Muscle layer of colon (tissue), 2 donors: ENCODE measurements at regions not wholly inside any gene's neighbourhood (a gene's known extent, or its start where the extent isn't known, plus 50 kb on each side); places are given as distances from the start of the nearest gene placed in this dataset.
"Not testable (repeated sequence)": the region's sequence is repeated elsewhere in the genome, so short reads cannot be mapped to it uniquely, and the experiment has no call there.

Experiments
- H3K27ac ChIP-seq: one replicate; pipeline ENCODE4 v1.7.0; 2013; ENCODE audit warnings: low read depth, mild to moderate bottlenecking, low read length, moderate library complexity
- H3K27me3 ChIP-seq, 2 donors: one replicate each; pipeline ENCODE4 v1.7.0; 2013; ENCODE audit warnings: low read length in 2 of 2, mild to moderate bottlenecking in 2 of 2; ENCODE audit not compliant: insufficient read depth in 2 of 2, control insufficient read depth in 1 of 2
- H3K36me3 ChIP-seq: one replicate; pipeline ENCODE4 v1.7.0; 2013; ENCODE audit warnings: mild to moderate bottlenecking, low read length; ENCODE audit not compliant: insufficient read depth
- H3K4me1 ChIP-seq: one replicate; pipeline ENCODE4 v1.7.0; 2013; ENCODE audit warnings: mild to moderate bottlenecking, low read length; ENCODE audit not compliant: insufficient read depth
- H3K4me3 ChIP-seq, 2 donors: one replicate each; pipeline ENCODE4 v1.7.0; 2013; ENCODE audit warnings: low read length in 2 of 2, low read depth in 1 of 2, mild to moderate bottlenecking in 1 of 2, moderate library complexity in 1 of 2
- H3K9ac ChIP-seq: one replicate; pipeline ENCODE4 v1.7.0; 2013; ENCODE audit warnings: low read length
- H3K9me3 ChIP-seq: one replicate; pipeline ENCODE4 v1.7.0; 2013; ENCODE audit warnings: mild to moderate bottlenecking, low read length
- donor health status: abdominal sarcoma.
- donor health status: Adenocarcinoma of cecum.

- H3K4me1 ChIP-seq, H3K27me3 ChIP-seq, H3K9ac ChIP-seq, H3K9me3 ChIP-seq, H3K27ac ChIP-seq, H3K4me3 ChIP-seq, H3K36me3 ChIP-seq: not testable (repeated sequence)
These were observed 606.7 kb downstream of the TMEM121 start for GRCh38 chr14:106133126-106133525.

DNA sequence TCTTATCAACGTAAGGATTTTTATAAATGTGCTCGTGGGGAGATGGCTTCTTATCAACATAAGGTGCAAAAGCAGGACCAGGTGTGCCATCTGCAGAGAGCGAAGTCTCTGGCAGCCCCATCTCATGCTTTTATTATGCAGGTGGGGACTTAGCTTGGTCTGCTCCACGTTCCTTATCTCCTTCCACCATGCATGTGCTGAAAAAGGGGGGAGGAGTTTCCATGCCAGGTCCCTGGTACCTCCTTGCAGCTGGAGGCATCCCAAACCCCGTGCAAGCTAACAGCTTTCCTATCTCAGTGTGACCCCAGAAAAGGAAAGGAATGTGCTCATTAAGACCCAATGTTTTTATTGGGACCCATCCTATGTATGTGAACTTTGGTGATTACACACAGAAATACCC, 608.5 kb downstream of the TMEM121 start:
- H3K36me3 ChIP-seq = no peaks in the 10 kb centered on the region
- H3K9me3 ChIP-seq = no peaks in the 10 kb centered on the region
- H3K27ac ChIP-seq = no peak overlapping the region
- no peaks in the 10 kb centered on the region for H3K27me3 ChIP-seq
- no peaks in the 10 kb centered on the region for H3K4me1 ChIP-seq
- H3K9ac ChIP-seq = no peak overlapping the region
- no peak overlapping the region for H3K4me3 ChIP-seq

DNA sequence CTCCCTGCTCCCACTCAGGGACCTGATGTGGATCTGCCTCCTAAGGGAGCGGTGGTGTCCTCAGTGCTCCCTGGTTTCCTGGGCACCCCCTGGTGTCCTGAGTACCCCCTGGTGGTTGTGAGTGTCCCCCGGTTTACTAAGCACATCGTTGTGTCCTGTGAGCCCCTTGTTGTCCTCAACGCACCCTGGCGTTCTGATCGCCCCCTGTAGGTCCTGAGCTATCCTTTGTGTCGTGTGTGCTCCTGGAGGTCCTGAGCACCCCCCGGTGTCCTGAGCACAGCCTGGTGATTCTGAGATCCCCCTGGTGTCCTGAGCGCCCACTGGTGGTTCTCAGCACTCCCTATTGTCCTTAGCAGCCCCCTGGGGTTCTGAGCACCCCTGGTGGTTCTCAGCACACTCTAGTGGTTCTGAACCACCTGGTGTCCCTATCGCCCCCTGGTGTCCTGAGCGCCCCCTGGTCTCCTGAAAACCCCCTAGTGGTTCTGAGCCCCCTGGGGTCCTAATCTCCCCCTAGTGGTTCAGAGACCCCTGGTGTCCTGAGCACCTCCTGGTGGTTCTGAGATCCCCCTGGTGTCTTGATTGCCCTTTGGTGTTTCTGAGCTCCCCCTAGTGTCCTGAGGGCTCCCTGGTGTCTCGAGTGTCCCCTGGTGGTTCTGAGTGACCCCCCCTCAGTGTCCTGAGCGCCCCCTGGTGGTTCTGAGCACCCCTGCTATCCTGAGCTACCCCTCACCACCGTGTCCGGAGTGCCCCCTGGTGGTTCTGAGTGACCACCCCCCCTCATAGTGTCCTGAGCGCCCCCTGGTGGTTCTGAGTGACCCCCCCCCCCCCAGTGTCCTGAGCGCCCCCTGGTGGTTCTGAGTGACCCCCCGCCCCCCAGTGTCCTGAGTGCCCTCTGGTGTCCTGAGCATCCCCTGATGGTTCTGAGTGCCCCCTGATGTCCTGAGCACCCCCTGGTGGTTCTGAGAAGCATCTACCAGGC, 615.1 kb downstream of the TMEM121 start:
- Histone ChIP-seq H3K27me3 (no peaks in the 10 kb centered on the region), H3K4me1 (no peaks in the 10 kb centered on the region), H3K27ac (no peak overlapping the region), H3K9ac (no peak overlapping the region), H3K9me3 (no peaks in the 10 kb centered on the region), H3K36me3 (no peaks in the 10 kb centered on the region), H3K4me3 (no peak overlapping the region)

DNA sequence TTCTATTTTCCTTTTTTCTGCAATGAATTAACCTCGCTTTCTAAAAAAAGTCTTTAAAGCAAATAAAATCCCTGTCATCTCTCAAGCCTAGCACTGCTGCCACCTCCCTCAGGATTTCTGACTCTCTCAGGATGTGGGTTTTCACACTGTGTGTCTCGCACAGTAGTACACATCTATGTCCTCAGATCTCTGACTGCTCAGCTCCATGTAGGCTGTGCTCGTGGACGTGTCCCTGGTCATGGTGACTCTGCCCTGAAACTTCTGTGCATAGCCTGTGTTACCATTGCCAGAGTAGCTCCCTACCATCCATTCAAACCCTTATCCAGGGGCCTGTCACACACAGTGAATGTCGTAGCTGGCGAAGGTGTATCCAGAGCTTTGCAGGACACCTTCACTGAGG, 619.3 kb downstream of the TMEM121 start:
- not testable (repeated sequence) for H3K9me3 ChIP-seq

DNA sequence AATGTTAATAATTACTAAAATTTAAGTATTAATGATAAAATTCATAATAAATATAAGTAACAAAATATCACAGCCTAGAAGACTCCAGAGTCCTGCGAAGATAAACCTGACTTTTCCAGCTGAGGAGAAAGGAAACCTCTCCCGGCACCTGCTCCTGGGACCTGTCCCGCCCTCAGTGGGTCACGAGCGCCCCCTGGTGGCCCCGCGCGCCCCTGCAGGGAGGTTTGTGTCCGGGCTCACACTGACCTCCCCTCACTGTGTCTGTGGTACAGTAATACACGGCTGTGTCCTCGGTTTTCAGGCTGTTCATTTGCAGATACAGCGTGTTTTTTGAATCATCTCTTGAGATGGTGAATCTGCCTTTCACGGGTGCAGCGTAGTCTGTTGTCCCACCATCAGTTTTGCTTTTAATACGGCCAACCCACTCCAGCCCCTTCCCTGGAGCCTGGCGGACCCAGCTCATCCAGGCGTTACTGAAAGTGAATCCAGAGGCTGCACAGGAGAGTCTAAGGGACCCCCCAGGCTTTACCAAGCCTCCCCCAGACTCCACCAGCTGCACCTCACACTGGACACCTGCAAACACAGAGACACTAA, 627.1 kb downstream of the TMEM121 start:
- not testable (repeated sequence) for H3K9ac ChIP-seq, H3K27me3 ChIP-seq, H3K27ac ChIP-seq, H3K4me3 ChIP-seq, H3K36me3 ChIP-seq, H3K4me1 ChIP-seq, H3K9me3 ChIP-seq

More for the DNA sequence above, 619.3 kb downstream of the TMEM121 start:
- H3K27ac ChIP-seq, H3K27me3 ChIP-seq, H3K36me3 ChIP-seq, H3K4me3 ChIP-seq, H3K4me1 ChIP-seq, H3K9ac ChIP-seq: not testable (repeated sequence)

- Histone ChIP-seq H3K27ac (no peak overlapping the region), H3K36me3 (no peaks in the 10 kb centered on the region), H3K4me3 (no peak overlapping the region), H3K9ac (no peak overlapping the region), H3K4me1 (no peaks in the 10 kb centered on the region), H3K9me3 (no peaks in the 10 kb centered on the region), H3K27me3 (peaks cover 0 to 7% of the 10 kb centered on the region in 2 donors)
These were observed 636.9 kb downstream of the TMEM121 start for GRCh38 chr14:106163316-106163715.

GRCh38 chr14:106163812-106164211, 637.4 kb downstream of the TMEM121 start:
- not testable (repeated sequence) for H3K4me3 ChIP-seq, H3K27ac ChIP-seq, H3K27me3 ChIP-seq, H3K9me3 ChIP-seq, H3K4me1 ChIP-seq, H3K9ac ChIP-seq, H3K36me3 ChIP-seq

DNA sequence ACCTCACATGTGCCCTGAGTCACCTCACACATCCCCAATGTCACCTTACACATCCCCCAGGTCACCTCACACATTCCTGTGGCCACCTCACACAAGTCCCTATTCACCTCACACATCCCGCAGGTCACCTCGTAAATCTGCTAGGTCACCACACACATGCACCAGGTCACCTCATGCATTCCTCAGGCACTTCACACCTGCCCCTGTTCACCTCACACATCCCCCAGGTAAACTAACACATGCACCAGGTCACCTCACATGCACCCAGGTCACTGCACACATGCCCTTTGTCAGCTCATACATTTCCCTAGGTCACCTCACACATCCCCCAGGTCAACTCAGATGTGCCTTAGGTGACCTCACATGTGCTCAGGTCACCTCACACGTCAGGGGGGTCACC, 639.8 kb downstream of the TMEM121 start:
- Histone ChIP-seq H3K27me3 (peaks cover 0 to 11% of the 10 kb centered on the region in 2 donors), H3K9ac (no peak overlapping the region), H3K4me3 (no peak overlapping the region)

DNA sequence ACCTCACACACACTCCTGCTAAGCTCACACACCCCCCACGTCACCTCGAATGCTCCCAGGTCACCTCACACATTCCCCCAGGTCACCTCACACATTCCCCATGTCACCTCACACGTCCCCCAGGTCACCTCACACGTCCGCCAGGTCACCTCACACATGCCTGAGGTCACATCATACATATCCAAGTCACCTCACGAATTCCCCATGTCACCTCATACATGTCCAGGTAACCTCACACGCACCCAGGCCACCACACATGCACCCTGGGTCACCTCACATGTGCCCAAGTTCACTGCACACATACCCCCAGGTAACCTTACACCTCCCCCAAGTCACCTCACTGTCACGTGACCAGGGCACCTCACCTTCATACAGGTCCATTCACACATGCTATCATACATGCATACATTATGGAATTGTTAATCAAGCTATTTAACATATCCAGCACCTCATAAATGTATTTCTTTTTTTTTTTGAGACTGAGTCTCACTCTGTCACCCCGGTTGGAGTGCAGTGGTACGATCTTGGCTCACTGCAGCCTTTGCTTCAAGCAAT, 640.3 kb downstream of the TMEM121 start:
- Histone ChIP-seq H3K4me1 (no peaks in the 10 kb centered on the region), H3K36me3 (no peaks in the 10 kb centered on the region), H3K9ac (no peak overlapping the region)

More for the DNA sequence above, 639.8 kb downstream of the TMEM121 start:
- H3K27ac ChIP-seq = no peak overlapping the region
- no peaks in the 10 kb centered on the region for H3K4me1 ChIP-seq
- H3K9me3 ChIP-seq = no peaks in the 10 kb centered on the region
- H3K36me3 ChIP-seq = no peaks in the 10 kb centered on the region

DNA sequence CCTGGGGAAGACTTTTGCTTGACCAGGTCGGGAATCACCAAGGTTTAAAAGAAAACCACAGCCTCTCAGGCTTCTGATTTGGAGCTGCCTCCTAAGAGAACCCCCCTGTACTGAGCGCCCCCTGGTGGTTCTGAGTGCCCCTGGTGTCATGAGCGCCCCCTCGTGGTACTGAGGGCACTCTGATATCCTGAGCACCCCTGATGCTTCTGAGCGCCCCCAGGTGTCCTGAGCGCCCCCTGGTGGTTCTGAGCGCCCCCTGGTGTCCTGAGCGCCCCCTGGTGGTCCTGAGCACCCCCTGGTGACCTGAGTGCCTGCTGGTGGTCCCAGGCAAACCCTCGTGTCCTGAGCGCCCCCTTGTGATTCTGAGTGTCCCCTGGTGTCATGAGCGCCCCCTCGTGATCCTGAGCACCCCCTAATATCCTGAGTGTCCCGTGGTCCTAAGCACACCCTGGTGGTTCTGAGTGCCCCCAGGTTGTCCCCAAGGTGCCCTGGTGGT, 643.8 kb downstream of the TMEM121 start:
- H3K9me3 ChIP-seq, H3K9ac ChIP-seq, H3K4me1 ChIP-seq, H3K36me3 ChIP-seq, H3K4me3 ChIP-seq, H3K27ac ChIP-seq: not testable (repeated sequence)
- H3K27me3 ChIP-seq = peaks cover 0 to 11% of the 10 kb centered on the region in 2 donors

More for the DNA sequence above, 640.3 kb downstream of the TMEM121 start:
- Histone ChIP-seq H3K27ac (no peak overlapping the region), H3K9me3 (no peaks in the 10 kb centered on the region), H3K4me3 (no peak overlapping the region), H3K27me3 (peaks cover 0 to 11% of the 10 kb centered on the region in 2 donors)

DNA sequence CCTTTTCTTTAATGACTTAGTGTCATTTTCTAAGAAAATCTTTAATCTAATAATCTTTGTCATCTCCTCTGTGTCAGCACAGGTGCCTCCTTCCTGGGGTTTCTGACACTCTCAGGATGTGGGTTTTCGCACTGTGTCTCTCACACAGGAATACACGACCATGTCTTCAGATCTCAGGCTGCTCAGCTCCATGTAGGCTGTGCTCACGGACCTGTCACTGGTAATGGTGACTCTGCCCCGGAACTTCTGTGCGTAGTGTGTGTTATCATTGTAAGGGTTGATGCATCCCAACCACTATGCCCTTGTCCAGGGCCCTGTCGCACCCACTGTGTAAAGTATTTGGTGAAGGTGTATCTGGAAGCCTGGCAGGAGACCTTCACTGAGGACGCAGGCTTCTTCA, 647.8 kb downstream of the TMEM121 start:
- no peaks in the 10 kb centered on the region for H3K36me3 ChIP-seq
- no peak overlapping the region for H3K27ac ChIP-seq
- peaks cover 0 to under 1% of the 10 kb centered on the region in 2 donors for H3K27me3 ChIP-seq
- H3K4me1 ChIP-seq = no peaks in the 10 kb centered on the region
- H3K9ac ChIP-seq = no peak overlapping the region
- no peak overlapping the region for H3K4me3 ChIP-seq
- no peaks in the 10 kb centered on the region for H3K9me3 ChIP-seq
